GM18517 (cell line): ENCODE measurements at regions not wholly inside any gene's neighbourhood (a gene's known extent, or its start where the extent isn't known, plus 50 kb on each side); places are given as distances from the start of the nearest gene placed in this dataset.
"Not testable (repeated sequence)": the region's sequence is repeated elsewhere in the genome, so short reads cannot be mapped to it uniquely, and the experiment has no call there.

Experiments used
- ATAC-seq: cut with Tn5 transposase; IDR thresholded peaks from one replicate; pipeline ENCODE4 v1.9.1; 2021; ENCODE audit warnings: mild to moderate bottlenecking, moderate library complexity; ENCODE audit not compliant: unreplicated experiment

DNA sequence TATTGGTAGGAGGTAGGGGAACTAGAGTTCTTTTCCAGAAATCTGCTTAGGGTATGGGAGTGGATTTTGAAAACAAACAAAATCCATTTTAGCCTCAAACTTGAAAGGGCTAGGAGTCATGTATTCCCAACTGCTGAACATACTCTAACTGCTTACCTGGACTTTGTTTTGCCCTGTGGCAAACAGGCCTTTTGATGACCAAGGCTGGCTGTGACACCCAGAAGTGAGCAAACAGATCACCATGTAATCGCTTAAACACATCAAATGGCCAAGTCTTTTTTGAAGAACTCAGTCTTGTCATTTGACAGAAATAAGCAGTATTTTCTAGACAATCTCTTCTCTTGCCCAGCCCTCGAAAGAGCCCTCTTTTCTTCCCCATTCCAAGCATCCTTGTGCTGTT, 203.4 kb downstream of the KIT start:
- ATAC-seq = no peak

DNA sequence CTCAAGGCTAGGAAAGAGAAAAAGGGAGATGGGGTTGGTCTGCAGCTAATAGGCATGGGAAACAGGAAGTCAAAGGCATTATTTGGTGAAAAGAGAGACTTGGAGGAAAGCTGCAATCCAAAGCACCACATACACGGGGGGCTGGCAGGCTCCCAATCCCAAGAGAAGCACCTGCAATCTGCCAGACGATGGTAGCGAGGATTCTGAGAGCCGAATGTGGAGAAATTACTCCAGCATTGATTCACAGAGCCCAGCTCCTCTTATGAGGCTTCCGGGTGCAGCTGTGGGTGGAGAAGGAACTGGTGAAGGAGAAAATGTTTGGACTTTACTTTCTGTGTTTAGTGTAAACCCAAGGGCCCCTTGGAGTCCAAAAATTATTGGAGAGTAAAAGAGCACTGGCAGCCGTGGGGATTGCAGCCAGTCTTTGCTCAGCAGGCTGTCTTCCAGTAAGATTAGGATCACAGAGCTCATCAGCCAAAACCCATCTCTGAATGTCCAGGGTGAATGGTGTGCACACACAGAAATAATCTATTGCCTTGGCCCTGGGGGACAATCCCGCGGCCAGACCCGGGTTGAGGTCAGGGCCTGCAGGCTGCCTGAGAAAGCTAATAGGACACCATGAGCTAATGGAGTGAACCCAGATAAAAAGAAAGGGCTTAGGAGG, 197.6 kb downstream of the KIT start:
- no peak for ATAC-seq

DNA sequence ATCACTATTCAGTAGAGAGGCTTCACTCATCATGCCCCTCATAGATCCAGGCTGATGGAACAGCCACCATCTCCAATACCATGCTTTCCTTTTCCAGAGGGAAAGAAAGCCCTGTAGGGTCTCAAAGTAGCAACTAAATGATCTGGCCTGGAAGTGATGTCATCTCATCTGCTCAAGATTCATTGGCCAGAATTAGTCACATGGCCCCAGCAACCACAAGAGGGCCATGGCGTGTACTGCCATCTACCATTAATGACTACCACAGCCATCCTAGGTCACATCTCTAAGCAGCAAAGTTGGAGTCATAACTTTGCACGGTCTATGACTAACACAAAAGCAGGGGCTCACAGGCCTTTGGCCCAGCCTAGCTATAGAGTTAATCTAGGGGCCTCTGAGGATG, 194.8 kb downstream of the KIT start:
- no peak for ATAC-seq

DNA sequence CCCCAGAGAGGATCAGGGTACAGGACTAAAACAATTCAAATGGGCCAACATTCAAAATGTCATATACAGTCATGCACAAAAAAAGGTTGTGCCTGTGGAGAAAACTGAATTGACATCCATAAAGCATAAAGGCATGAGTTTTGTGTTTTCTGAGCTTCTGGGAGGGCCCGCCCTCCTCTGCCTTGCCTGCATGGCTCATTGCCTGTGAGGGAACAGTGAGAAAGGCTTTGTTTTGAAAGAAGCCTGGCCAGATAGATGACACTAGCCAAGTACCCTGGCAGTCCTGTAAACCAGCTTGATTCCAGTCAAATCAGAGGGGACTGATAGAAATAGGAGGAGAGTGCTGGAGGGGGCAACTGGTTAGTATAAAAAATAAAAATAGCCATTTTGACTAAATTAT, 194.3 kb downstream of the KIT start:
- no peak for ATAC-seq

DNA sequence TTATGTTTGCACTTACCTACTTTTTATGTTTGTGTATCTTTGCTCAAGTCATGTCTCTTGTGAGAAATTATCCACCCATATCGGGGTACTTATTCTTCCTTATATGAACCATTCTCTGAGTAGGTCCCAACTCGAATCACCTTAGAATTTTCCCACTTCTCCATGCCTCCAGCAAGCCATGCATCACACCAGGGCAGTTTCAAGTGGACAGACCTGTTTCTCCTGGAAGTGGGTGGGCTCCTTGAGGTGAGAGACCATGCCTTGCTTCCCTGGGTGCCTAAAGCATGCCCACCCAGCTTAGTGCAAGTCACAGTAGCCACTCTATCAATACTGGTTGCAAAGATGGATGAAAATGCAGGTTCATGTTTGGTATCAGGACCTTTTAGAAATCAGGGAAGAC, 187.2 kb downstream of the KIT start:
- ATAC-seq = no peak

DNA sequence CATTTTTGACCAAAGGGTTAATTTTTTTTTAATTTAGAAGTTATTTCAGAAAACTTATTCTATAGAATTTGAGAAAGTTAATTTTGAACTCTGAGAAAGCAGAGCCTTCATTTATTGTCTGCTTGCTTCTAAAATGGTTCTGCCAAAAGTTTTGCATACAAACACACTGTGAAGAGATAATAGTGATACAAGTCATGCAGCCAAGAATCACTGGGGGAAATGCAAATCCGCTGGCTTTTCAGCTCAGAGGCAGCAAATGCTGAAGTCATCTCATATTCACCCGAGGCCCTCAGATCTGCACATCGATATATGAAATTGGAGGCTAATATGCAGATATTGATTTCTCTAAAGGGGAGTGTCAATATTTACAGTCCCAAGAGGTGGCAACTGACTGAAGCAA, 186.2 kb downstream of the KIT start:
- ATAC-seq = no peak

DNA sequence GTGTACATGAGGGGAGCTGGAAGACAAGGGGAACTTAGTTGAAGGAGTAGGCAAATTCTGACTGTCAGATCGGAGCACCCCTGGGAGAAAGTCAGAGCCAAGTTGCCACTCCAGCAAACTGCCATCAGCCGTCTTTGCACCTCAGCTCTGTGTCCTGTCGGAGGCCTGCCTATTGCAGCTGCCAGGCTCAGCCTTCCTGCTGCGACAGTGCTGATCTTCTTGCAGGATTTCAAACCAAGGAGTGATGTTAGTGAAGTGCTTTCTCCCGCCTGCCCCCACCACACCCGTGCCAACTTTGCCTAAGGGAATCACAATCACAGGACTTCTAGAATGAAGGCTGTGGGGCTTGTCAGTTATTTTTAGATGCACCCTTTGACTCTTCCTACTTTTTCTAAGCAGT, 185.3 kb downstream of the KIT start:
- ATAC-seq = no peak

DNA sequence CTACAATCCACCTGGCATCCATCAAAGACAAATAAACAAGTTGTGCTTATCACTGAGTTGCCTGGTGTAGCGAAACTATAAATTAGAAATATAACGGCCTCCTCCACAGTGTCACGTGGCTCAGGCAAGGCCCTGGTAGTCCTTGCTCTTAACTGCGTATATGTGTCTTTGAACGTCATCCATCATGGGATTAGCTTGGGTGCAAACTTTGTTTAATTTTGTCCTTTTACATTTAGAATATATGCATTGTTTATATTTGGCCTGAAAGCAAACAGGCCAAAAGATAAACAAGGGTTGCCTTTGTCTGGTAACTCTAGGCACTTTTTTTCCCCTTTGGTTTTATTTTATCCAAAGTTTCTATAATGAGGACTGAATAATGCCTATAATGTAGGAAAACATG, 184.9 kb downstream of the KIT start:
- ATAC-seq = no peak

DNA sequence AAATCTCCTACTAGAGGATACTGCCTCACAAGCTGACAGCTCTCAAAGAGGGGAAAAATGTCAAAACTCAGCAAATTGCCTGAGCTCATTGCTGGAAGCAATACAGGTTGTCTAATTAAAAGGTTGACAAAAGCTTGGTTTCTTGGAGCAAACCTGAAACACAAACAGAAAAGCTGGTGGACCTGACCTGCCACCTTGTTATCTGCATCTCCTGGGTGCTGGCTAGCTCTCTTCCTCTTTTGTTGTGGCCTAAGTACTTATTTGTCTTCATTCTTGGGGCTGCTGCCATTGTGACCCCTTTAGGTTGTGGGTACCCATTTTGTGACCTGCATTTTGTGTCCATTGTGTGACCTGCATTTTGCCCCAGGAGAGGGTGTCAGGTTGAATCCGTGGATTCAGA, 184.5 kb downstream of the KIT start:
- ATAC-seq = no peak

DNA sequence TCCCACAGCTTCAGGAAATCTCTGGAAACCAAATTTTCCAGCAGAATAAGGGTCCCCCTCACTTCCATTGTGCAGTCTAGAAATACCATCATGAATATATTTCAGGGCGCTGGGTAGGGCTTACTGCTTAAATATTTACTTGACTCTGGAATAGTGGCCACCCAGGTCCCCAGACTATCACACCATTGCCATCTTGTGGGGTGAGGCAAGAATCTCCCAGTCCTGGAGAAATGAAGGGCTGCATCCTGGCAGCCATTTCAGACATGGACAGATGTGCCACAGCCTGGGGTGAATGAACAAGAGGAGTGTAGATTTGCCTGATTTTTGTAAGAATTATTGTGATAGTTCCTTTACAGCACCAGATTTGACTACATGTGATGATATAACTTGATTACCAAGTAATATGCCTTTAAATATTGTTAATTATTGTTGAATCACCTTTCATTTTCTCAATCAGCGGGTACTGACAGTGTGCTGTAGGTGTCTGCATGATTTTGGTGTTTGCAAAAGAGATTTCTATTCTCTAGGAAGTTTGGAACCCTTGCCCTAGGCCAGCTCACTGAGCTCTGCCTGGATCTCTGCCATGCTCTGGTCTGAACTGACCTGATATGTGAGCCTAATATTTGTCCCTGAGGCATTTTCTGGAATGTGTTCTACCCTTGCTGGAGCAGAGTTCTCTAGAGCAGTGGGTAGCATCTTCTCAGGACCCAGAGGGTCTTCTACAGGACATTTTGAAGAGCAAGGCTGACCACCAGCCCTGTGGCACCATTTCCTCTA, 183.4 kb downstream of the KIT start:
- no peak for ATAC-seq

DNA sequence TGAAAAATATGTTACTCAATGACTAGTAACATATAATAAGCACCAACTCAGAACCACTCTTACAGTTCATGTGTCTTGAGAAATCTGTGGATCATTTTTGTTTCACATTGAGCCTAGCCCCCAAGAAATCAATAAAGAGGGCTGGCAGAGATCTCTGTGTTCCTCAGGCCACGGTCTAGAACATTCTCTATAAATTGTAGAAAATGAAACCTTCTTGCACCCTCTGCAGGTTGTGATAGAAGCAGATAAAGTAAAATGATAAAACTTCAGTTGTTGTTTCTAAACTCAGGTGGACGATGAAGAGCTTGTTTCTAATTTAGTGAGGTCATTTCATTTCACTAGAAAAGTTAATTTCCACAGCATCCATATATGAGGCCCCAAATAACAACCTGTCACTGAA, 182.7 kb downstream of the KIT start:
- ATAC-seq = no peak

DNA sequence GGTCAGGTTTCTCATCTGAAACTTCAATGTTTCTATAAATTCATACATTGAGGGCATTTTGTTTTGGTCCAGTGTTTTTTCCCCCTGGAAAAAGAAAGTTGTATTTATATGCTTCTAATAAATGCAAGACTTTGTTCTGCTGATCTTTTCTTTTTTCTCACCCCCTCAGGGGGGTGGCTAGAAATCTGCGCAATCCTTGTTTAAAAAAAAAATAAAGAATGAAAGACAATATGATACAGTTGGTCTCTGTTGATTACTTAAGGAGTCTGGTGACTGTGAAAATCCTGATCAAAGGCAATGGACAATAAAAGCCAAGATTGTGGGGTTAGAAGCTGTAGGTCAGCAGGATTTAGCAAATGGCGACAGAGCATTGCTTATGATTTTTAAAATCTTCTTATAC, 180.5 kb downstream of the KIT start:
- no peak for ATAC-seq

DNA sequence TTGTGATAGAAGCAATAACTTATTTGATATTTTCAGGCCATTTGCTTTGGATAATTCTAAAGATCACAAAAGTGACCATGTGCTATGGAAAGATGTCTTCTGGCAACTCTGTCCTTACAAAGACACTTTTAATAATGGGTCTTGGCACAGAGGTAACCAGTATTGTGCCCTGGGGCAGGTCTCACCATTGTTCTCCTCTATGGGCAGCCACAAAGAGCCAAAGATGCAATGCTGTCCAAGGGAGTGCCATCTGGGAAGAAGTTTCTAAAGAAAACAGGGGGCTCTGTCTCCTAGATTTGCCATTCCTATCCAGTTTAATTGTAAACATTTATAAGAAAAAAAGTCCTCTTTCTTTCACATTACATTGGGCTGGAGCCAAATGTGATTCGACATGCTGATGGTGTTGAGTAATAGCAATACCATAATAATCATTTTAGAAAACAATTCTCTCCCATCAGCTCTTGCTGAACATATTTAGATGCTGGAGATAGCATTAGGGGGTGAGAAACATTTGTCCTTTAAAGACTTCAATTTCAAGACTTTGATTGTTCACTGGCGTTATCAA, 179.9 kb downstream of the KIT start:
- ATAC-seq = no peak

DNA sequence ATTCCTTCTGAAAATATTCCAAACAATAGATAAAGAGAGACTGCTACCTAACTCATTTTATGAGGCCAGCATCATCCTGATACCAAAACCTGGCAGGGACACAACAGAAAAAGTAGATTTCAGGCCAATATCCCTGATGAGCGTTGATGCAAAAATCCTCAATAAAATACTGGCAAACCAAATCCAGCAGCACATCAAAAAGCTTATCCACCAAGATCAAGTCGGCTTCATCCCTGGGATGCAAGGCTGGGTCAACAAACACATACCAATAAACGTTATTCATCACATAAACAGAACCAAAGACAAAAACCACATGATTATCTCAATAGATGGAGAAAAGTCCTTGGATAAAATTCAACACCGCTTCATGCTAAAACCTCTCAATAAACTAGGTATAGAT, 170.6 kb downstream of the KIT start:
- ATAC-seq = not testable (repeated sequence)

DNA sequence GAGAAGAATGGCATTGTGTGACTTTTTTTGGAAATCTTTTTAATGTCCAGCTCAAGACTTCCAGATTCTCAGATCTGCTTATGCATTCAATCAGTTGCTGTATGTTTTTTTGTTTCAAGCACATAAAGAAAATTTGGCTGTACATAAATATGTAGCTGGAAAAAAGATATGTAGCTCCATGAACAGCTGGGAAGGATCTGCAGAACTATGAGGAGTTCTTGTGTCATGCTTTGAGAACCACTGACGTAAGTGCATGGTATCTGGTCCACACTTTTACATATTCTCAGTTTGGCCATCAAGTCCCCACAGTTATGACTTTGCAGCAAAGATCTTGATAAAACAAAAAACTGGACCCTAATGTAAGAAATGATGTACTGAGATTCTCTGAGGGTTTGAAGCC, 165.9 kb downstream of the KIT start:
- ATAC-seq = no peak

DNA sequence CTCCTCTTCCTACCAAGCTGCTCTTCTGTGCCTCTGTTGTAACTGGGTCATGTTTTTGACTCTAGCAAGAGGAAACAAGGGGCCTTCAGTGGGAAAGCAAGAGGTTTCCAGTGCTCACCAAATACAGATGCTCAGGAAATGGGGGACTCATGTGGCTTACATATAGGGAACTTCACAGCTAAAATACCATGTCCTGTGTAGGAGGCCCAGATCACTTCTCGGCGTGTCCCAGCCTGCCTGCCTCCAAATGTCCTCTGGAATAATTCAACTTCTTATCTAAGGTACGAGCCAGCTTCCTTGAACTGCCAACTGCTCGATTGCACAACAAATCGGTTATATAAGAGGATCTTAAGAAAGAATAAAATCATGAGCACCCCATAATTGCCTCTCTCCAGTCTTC, 161.3 kb downstream of the KIT start:
- ATAC-seq = no peak

DNA sequence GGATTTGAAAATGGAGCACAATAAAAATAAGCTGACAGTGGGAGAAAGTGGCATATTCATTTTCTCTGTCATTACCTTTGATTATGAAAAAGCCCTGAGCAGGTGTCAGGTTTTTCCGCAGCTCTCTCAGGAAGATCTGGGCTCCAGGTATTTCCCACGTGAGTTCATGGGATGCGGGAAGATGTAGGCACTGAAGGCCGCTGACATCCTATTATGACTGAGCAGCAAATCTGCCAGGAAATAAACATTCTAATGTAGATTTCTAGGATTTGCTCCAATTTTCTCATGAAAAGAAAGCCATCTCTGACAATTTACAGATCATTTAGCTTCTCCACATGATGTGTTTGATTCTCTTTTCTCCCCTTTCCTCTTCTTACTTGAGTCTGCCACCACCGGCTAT, 160.7 kb downstream of the KIT start:
- no peak for ATAC-seq

DNA sequence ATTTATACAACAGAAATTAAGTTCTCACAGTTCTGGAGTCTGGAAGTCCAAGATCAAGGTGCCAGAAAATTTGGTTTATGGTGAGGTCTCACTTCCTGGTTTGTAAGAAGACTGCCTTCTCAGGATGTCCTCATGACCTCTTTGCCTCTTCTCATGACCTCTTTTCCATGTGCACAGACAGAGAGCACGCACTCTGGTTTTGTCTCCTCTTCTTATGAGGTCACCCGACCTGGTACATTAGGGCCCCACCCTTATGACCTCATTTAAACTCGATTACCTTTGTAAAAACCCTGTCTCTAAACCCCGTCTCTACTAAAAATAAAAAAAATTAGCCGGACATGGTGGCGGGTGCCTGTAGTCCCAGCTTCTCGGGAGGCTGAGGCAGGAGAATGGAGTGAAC, 155.9 kb downstream of the KIT start:
- ATAC-seq = no peak

DNA sequence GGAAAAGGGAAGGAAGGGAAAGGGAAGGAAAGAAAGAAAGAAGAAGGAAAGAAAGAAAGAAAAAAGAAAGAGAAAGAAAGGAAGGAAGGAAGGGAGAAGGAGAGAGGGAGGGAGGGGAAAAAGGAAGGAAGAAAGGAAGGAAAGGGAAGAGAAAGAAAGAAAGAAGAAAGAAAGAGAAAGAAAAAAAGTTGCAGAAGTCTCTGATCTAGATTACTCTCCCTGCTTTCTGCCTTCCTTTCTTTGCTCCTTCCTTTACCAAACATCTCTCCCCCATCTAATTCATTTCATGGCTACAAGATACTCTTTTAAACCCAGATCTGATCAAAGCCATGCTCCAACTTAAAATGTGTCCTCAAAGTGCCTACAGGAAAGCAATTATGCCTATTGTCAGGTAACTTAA, 148.6 kb downstream of the KIT start:
- ATAC-seq = no peak

DNA sequence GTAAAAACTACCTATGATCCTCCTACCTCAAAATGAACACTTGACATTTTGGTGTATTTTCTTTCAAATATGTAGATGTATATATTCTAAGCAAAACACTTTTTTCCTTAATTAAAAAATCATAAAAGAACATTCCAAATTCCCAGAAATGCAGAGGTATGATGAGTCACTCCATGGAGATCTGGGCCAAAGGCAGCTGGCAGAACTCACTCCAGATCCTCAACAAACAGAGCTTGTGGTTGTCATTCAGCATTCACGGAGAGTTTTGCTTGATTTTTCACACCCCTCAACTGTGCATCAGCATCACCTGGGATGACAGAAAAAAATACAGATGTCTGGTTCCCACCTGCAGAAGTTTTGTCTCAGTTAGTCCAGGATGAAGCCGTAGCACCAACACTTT, 144.6 kb downstream of the KIT start:
- no peak for ATAC-seq

DNA sequence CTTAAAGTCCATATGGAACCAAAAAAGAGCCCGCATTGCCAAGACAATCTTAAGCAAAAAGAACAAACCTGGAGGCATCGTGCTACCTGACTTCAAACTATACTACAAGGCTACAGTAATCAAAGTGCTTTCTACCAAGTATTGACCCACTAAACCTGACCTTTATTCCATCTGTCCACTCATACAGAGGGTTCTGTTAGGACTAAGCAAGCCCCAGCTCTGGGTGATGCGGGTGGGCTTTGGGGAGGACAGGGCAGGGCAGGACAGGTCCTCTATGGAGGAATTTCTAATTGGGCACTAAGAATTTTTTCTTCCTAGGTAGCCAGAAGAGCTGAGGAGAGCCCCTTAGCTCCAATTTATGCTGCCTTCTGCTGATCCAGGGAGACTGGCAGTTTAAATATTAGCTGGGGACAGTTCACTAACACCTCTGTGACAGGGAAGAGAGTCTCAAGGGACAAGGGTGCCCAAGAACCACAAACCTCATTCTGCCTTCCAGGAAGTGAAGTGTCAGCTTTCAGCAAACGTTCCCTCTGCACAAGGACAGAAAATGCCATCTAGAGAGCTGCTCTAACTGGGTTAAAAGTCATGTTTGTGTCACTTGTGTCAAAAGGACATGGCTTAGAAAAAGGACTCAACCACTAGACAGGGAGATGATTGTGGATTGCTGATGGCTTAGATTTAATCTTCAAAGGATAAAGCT, 143.2 kb downstream of the KIT start:
- no peak for ATAC-seq

DNA sequence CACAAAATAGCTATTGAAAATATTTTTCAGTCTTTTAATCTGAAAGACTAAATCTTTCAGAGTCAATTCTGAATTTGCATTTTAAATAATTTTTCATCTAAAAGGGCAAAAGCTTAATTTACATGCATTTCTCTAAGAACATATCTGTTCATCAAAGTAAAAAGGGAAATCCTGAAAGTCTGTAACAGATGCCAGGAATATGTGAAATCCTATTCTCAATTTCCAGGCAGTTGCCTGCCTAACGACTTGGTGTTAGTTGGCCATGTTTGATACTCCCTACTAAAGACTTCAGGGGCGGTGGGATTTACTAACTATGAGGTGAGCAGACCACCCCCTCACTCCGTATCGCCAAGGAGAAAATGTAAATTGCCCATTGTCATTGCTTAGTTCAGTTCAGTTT, 136.8 kb downstream of the KIT start:
- ATAC-seq = no peak
